ENCODE measurements at regions not wholly inside any gene's neighbourhood (a gene's known extent, or its start where the extent isn't known, plus 50 kb on each side); places are given as distances from the start of the nearest gene placed in this dataset.

- Histone ChIP-seq H3K27me3 (ENCODE audit: control insufficient read depth, insufficient read depth, low read length) (no peaks in the 10 kb centered on the region), H3K4me3 (ENCODE audit: low read length) (no peak overlapping the region), H3K36me3 (ENCODE audit: control insufficient read depth, insufficient read depth, low read length) (no peaks in the 10 kb centered on the region), H3K27ac (ENCODE audit: low read length) (peak overlapping the region; percentile 79), H3K9me3 (ENCODE audit: control insufficient read depth, insufficient read depth, low read length) (no peaks in the 10 kb centered on the region), H3K4me1 (ENCODE audit: control insufficient read depth, insufficient read depth, low read length) (peaks cover 55% of the 10 kb centered on the region)
- H3K27me3 Mint-ChIP-seq (ENCODE audit: low read depth in 2 of 2): no peaks in the 10 kb centered on the region
- TF ChIP-seq CTCF (IDR thresholded peaks at IDR 0.05): no peak
- H3K27ac Mint-ChIP-seq: peak overlapping the region; percentile 97 to 98
- DNase-seq (no peak), ATAC-seq (no peak)
- intact Hi-C loops (cut with micrococcal nuclease): no loop called here
- H3K9me3 Mint-ChIP-seq: peaks cover 0 to 3% of the 10 kb centered on the region in 2 donors
- 95% methylated on average over 3 of the region's 3 CpGs for WGBS (ENCODE audit: insufficient coverage)
- no peak overlapping the region for H3K4me3 Mint-ChIP-seq
- peaks cover 12% of the 10 kb centered on the region for H3K36me3 Mint-ChIP-seq
- H3K4me1 Mint-ChIP-seq: peaks cover 50 to 57% of the 10 kb centered on the region in 2 donors
Measured at GRCh38 chr2:30338475-30338874, 107.1 kb downstream of the LBH start.

- H3K9me3 Mint-ChIP-seq: peaks cover 0 to 3% of the 10 kb centered on the region in 2 donors
- TF ChIP-seq CTCF (IDR thresholded peaks at IDR 0.05): no peak
- H3K4me3 ChIP-seq (ENCODE audit: low read length): no peak overlapping the region
- peaks cover 47 to 51% of the 10 kb centered on the region in 2 donors for H3K4me1 Mint-ChIP-seq
- H3K4me3 Mint-ChIP-seq: no peak overlapping the region
- H3K36me3 ChIP-seq (ENCODE audit: control insufficient read depth, insufficient read depth, low read length): no peaks in the 10 kb centered on the region
- H3K27ac ChIP-seq (ENCODE audit: low read length): peak overlapping the region; percentile 79
- DNase-seq: no peak
- no peak for ATAC-seq
- no peaks in the 10 kb centered on the region for H3K27me3 ChIP-seq (ENCODE audit: control insufficient read depth, insufficient read depth, low read length)
- H3K36me3 Mint-ChIP-seq: peaks cover 12% of the 10 kb centered on the region
- peak overlapping the region; percentile 97 to 98 for H3K27ac Mint-ChIP-seq
- no peaks in the 10 kb centered on the region for H3K9me3 ChIP-seq (ENCODE audit: control insufficient read depth, insufficient read depth, low read length)
- intact Hi-C loops (cut with micrococcal nuclease): no loop called here
- 79% methylated on average over 4 of the region's 4 CpGs for WGBS (ENCODE audit: insufficient coverage)
- H3K4me1 ChIP-seq (ENCODE audit: control insufficient read depth, insufficient read depth, low read length): peaks cover 50% of the 10 kb centered on the region
- H3K27me3 Mint-ChIP-seq (ENCODE audit: low read depth in 2 of 2): no peaks in the 10 kb centered on the region
Measured at GRCh38 chr2:30339071-30339470, 107.7 kb downstream of the LBH start.

GRCh38 chr2:30341500-30342267, 105.4 kb upstream of the LCLAT1 start:
- H3K27me3 Mint-ChIP-seq (ENCODE audit: low read depth in 2 of 2): no peaks in the 10 kb centered on the region
- WGBS (ENCODE audit: insufficient coverage): 92% methylated on average over 8 of the region's 8 CpGs
- TF ChIP-seq CTCF (IDR thresholded peaks at IDR 0.05): no peak
- peaks cover 26% of the 10 kb centered on the region for H3K4me1 ChIP-seq (ENCODE audit: control insufficient read depth, insufficient read depth, low read length)
- peaks cover 25% of the 10 kb centered on the region in 2 donors for H3K4me1 Mint-ChIP-seq
- intact Hi-C loops (cut with micrococcal nuclease): no loop called here
- DNase-seq (no peak), ATAC-seq (no peak)
- no peaks in the 10 kb centered on the region for H3K9me3 ChIP-seq (ENCODE audit: control insufficient read depth, insufficient read depth, low read length)
- H3K36me3 Mint-ChIP-seq: peaks cover 12% of the 10 kb centered on the region
- no peak overlapping the region for H3K27ac ChIP-seq (ENCODE audit: low read length)
- no peaks in the 10 kb centered on the region for H3K27me3 ChIP-seq (ENCODE audit: control insufficient read depth, insufficient read depth, low read length)
- H3K36me3 ChIP-seq (ENCODE audit: control insufficient read depth, insufficient read depth, low read length): no peaks in the 10 kb centered on the region
- H3K27ac Mint-ChIP-seq: no peak overlapping the region
- no peak overlapping the region for H3K4me3 ChIP-seq (ENCODE audit: low read length)
- no peak overlapping the region for H3K4me3 Mint-ChIP-seq
- H3K9me3 Mint-ChIP-seq: peaks cover 0 to 3% of the 10 kb centered on the region in 2 donors

Measured in natural killer cell (primary cell).